DMS53 treated with DMSO at 0.1 percent for 48 hours (cell line): ENCODE measurements at regions not wholly inside any gene's neighbourhood (a gene's known extent, or its start where the extent isn't known, plus 50 kb on each side); places are given as distances from the start of the nearest gene placed in this dataset.

ENCODE experiments used
- DNase-seq: peaks from one replicate; lab custom pipeline; 2025; ENCODE audit not compliant: unreplicated experiment; lab: John Stamatoyannopoulos, UW

- no peak for DNase-seq
Observed at GRCh38 chrX:8870411-8870810, 69.2 kb upstream of the FAM9A start.

GRCh38 chrX:8869812-8870211 lies 68.6 kb upstream of the FAM9A start:
- no peak for DNase-seq

GRCh38 chrX:8868906-8869305 lies 67.7 kb upstream of the FAM9A start:
- DNase-seq: no peak

GRCh38 chrX:8868070-8868773 lies 67.0 kb upstream of the FAM9A start:
- no peak for DNase-seq

- no peak for DNase-seq
Observed at GRCh38 chrX:8867406-8867805, 66.2 kb upstream of the FAM9A start.

- no peak for DNase-seq
Observed at GRCh38 chrX:8864161-8864560, 63.0 kb upstream of the FAM9A start.

- no peak for DNase-seq
Observed at GRCh38 chrX:8861908-8862307, 60.7 kb upstream of the FAM9A start.

GRCh38 chrX:8851231-8851886 lies 50.2 kb upstream of the FAM9A start:
- DNase-seq: no peak
